ENCODE measurements at regions not wholly inside any gene's neighbourhood (a gene's known extent, or its start where the extent isn't known, plus 50 kb on each side); places are given as distances from the start of the nearest gene placed in this dataset.

DNA sequence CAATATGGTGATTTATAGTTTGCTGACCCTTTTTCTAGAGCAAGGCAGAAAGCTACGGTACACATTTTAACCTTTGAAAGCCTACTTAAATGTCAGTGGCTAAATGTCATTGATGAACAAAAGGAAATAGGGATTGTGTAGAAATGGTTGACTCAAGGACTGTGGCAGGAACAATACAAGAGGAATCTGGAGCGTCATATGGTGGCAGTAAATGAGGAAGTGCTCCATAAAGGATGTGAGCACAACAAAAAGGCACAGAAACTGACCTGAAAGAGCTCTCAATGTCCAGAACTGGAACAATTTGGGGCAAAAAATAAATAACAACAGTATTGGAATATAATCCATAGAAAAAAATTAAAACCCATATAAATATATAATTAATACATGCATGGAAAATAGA lies 443.9 kb upstream of the VRK2 start:
- no peaks in the 10 kb centered on the region for H3K36me3 ChIP-seq

DNA sequence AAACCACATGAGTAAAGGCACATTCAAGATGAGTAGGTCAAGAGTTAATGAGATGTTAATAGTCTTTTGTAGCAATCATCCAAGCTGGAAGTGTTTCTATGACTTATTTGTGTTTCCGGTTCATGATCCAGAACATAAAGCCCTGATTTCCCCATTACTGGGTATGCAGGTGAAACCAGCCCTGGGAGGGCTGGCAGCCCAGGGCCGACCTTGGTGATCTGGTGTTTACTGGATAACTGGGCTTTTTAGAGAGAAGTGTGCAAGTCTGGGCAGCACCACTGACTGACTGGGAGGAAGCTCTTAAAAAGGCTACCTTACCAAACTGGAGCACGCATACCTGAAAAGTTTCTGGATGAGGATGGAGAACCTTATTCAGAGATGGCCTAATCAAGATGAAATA lies 431.6 kb upstream of the VRK2 start:
- H3K27ac ChIP-seq, result no peak overlapping the region
- no peaks in the 10 kb centered on the region for H3K27me3 ChIP-seq
- no peaks in the 10 kb centered on the region for H3K4me1 ChIP-seq
- no peaks in the 10 kb centered on the region for H3K9me3 ChIP-seq
- no peak overlapping the region for H3K4me3 ChIP-seq
- TF ChIP-seq, protein P1, sequence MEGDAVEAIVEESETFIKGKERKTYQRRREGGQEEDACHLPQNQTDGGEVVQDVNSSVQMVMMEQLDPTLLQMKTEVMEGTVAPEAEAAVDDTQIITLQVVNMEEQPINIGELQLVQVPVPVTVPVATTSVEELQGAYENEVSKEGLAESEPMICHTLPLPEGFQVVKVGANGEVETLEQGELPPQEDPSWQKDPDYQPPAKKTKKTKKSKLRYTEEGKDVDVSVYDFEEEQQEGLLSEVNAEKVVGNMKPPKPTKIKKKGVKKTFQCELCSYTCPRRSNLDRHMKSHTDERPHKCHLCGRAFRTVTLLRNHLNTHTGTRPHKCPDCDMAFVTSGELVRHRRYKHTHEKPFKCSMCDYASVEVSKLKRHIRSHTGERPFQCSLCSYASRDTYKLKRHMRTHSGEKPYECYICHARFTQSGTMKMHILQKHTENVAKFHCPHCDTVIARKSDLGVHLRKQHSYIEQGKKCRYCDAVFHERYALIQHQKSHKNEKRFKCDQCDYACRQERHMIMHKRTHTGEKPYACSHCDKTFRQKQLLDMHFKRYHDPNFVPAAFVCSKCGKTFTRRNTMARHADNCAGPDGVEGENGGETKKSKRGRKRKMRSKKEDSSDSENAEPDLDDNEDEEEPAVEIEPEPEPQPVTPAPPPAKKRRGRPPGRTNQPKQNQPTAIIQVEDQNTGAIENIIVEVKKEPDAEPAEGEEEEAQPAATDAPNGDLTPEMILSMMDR (IDR thresholded peaks at IDR 0.05), result no peak
- H3K36me3 ChIP-seq, result no peaks in the 10 kb centered on the region
- DNase-seq, result no peak
- intact Hi-C loops (cut with DNase I; ENCODE audit: low total_unique reads), result no loop called here

More for the DNA sequence above, 443.9 kb upstream of the VRK2 start:
- intact Hi-C loops (cut with DNase I; ENCODE audit: low total_unique reads), result no loop called here
- H3K4me3 ChIP-seq, result no peak overlapping the region
- no peak overlapping the region for H3K27ac ChIP-seq
- no peaks in the 10 kb centered on the region for H3K4me1 ChIP-seq
- TF ChIP-seq, protein P1 (IDR thresholded peaks at IDR 0.05), result no peak
- no peaks in the 10 kb centered on the region for H3K27me3 ChIP-seq
- H3K9me3 ChIP-seq, result no peaks in the 10 kb centered on the region
- no peak for DNase-seq

DNA sequence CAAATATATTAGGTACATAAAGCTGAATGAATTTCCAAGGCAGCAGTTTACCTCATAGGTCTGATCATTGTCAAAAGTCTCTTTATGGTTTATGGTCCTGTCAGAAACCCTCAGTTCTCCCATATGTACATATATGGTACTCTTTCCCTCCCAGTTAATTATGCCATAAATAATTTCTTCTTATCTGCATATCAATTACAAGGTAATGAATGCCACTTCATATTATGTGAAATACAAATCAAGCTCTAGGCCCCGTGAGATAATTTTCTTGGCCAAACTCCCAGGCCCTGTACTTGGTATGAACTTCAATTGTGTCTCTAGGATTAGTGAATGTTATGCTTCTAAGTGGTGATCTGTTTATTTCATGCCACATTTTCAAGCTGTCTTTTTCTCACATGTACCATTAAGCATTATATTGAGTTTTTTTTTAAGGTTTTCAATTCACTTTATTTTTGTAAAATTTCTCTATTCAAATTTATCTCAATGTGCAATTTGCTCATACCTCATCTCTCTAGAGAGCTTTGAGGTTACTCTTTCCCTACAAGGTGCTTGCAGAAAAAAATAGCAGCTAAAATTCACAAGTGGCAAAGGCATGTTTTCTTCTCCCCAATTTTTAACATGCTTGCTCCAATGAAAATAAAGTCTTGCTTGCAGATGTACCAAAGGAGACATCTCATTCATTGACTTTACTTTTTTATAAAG lies 430.6 kb upstream of the VRK2 start:
- TF ChIP-seq, protein P1 (IDR thresholded peaks at IDR 0.05), result no peak
- intact Hi-C loops (cut with DNase I; ENCODE audit: low total_unique reads), result no loop called here
- H3K9me3 ChIP-seq, result no peaks in the 10 kb centered on the region
- no peaks in the 10 kb centered on the region for H3K4me1 ChIP-seq
- no peak for DNase-seq
- H3K36me3 ChIP-seq, result no peaks in the 10 kb centered on the region
- no peaks in the 10 kb centered on the region for H3K27me3 ChIP-seq
- no peak overlapping the region for H3K27ac ChIP-seq
- H3K4me3 ChIP-seq, result no peak overlapping the region

DNA sequence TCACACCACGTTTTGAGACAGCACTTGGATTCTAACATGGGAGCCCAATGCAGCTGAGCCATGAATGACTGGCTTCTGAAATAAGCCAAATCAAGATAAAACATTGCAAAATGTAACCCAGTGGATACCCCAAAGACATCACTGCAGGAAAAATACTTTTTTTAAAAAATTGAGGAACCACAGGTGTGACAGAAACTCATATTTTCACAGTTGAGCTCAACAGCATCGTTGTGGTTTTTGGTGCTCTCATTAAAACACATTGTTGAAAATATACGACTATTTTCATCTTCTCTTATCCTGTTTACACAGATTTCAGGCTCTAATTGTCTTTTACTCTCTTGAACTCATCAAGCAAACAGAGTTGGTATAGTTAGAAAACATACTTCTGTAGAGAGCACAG lies 429.3 kb upstream of the VRK2 start:
- Histone ChIP-seq H3K36me3 (no peaks in the 10 kb centered on the region), H3K4me3 (no peak overlapping the region), H3K9me3 (no peaks in the 10 kb centered on the region), H3K27ac (no peak overlapping the region), H3K4me1 (no peaks in the 10 kb centered on the region), H3K27me3 (no peaks in the 10 kb centered on the region)
- no peak for DNase-seq
- intact Hi-C loops (cut with DNase I; ENCODE audit: low total_unique reads), result no loop called here
- TF ChIP-seq, protein P1 (IDR thresholded peaks at IDR 0.05), result no peak

DNA sequence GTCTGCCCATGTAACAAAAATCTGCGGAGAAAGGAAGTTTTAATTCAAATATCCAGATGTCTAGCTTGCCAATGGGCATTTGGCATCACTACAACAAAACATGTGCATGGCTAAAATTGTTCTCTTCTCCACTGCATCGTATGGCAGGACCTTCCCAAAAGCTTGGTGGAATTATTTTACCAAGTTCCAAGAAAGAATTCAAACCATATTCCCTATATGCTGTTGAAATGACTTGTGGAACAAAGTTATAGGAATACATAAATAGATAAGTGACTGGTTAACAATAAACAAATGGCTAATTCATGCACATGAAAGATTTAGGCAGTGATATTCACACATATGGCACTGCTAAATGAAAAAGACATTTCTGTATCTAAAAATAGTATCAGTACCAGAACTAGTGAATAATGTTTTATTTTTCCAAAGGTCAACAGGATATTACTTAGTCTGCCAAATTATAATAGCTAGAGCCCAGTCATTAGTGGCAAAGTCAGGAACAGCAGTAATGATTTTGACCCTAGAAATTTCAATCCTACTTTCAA lies 425.4 kb upstream of the VRK2 start:
- Histone ChIP-seq H3K27me3 (no peaks in the 10 kb centered on the region), H3K36me3 (no peaks in the 10 kb centered on the region), H3K27ac (no peak overlapping the region), H3K9me3 (no peaks in the 10 kb centered on the region), H3K4me3 (no peak overlapping the region), H3K4me1 (no peaks in the 10 kb centered on the region)
- intact Hi-C loops (cut with DNase I; ENCODE audit: low total_unique reads), result no loop called here
- no peak for DNase-seq
- TF ChIP-seq, protein P1 (IDR thresholded peaks at IDR 0.05), result no peak

Data from tibial artery (tissue), 4 donors.